VCaP (cell line): ENCODE measurements at regions not wholly inside any gene's neighbourhood (a gene's known extent, or its start where the extent isn't known, plus 50 kb on each side); places are given as distances from the start of the nearest gene placed in this dataset.

Experiments
- H3K27ac ChIP-seq: fragments of 450-650 bp; 2 replicates; pipeline ENCODE4 v1.5.1; 2017
- CTCF ChIP-seq: fragments of 450-650 bp; conservative IDR thresholded peaks from 2 replicates; pipeline ENCODE4 v1.5.1; 2017; ENCODE audit warnings: mild to moderate bottlenecking, moderate library complexity

GRCh38 chr9:19936598-19936997 is 147.8 kb upstream of the SLC24A2 start:
- H3K27ac ChIP-seq, result no peak overlapping the region
- TF ChIP-seq CTCF, result no peak

- TF ChIP-seq CTCF, result no peak
- no peak overlapping the region for H3K27ac ChIP-seq
Observed at GRCh38 chr9:19935422-19935821, 146.6 kb upstream of the SLC24A2 start.

GRCh38 chr9:19934301-19934871 is 145.5 kb upstream of the SLC24A2 start:
- H3K27ac ChIP-seq, result no peak overlapping the region
- no peak for TF ChIP-seq CTCF

GRCh38 chr9:19931098-19931890 is 142.5 kb upstream of the SLC24A2 start:
- no peak overlapping the region for H3K27ac ChIP-seq
- TF ChIP-seq CTCF, result no peak

- no peak overlapping the region for H3K27ac ChIP-seq
- TF ChIP-seq CTCF, result no peak
Observed at GRCh38 chr9:19927560-19927959, 138.7 kb upstream of the SLC24A2 start.

GRCh38 chr9:19926774-19927173 is 137.9 kb upstream of the SLC24A2 start:
- peak overlapping the region; percentile 53 for H3K27ac ChIP-seq
- no peak for TF ChIP-seq CTCF

- peak; percentile 97 for TF ChIP-seq CTCF
Observed at GRCh38 chr9:19925674-19926503, 137.1 kb upstream of the SLC24A2 start.

More at GRCh38 chr9:19925674-19926503, 137.1 kb upstream of the SLC24A2 start:
- peak overlapping the region; percentile 53 for H3K27ac ChIP-seq
